ENCODE measurements at regions not wholly inside any gene's neighbourhood (a gene's known extent, or its start where the extent isn't known, plus 50 kb on each side); places are given as distances from the start of the nearest gene placed in this dataset.

- Histone ChIP-seq H3K4ac (ENCODE audit: low read depth, low read length) (no peak overlapping the region), H2BK12ac (ENCODE audit: insufficient read length, low read depth, low read length) (no peak overlapping the region), H3K79me1 (ENCODE audit: insufficient read depth, low read depth, low read length, poor library complexity, severe bottlenecking) (no peaks in the 10 kb centered on the region), H3K23me2 (ENCODE audit: insufficient read length, low read depth, low read length, poor library complexity, severe bottlenecking) (peaks cover 10% of the 10 kb centered on the region), H3K18ac (ENCODE audit: insufficient read length, low read depth, low read length) (no peak overlapping the region), H3K4me2 (ENCODE audit: insufficient read depth, insufficient read length, low read length) (no peak overlapping the region), H3K79me2 (ENCODE audit: insufficient read depth, low read length) (no peaks in the 10 kb centered on the region), H4K91ac (ENCODE audit: insufficient read length, low read depth, low read length) (no peak overlapping the region), H3K56ac (ENCODE audit: insufficient read length, low read depth, low read length) (no peak overlapping the region), H3K23ac (ENCODE audit: insufficient read length, low read depth, low read length) (no peak overlapping the region), H4K8ac (replicated peaks; ENCODE audit: insufficient read length, low read depth, low read length) (no peak overlapping the region), H3K9ac (ENCODE audit: extremely low read depth, insufficient read length, low read length) (no peak overlapping the region), H3T11ph (ENCODE audit: low read length) (no peak overlapping the region), H3K27ac (ENCODE audit: insufficient read length, low read depth, low read length) (peak overlapping the region; percentile 27), H3K27me3 (ENCODE audit: insufficient read depth, low read length) (no peaks in the 10 kb centered on the region), H2AFZ (ENCODE audit: low read length) (no peak overlapping the region), H4K20me1 (ENCODE audit: control insufficient read depth, insufficient read depth, insufficient read length) (no peaks in the 10 kb centered on the region), H3K4me1 (ENCODE audit: insufficient read depth, low read length) (peaks cover 20% of the 10 kb centered on the region), H3K14ac (ENCODE audit: insufficient read depth, low read length) (no peak overlapping the region), H2BK15ac (ENCODE audit: low read depth, low read length) (no peak overlapping the region), H4K5ac (ENCODE audit: insufficient read length, low read depth, low read length) (no peak overlapping the region), H2BK20ac (ENCODE audit: low read depth, low read length, poor library complexity, severe bottlenecking) (no peak overlapping the region), H3K9me3 (ENCODE audit: control insufficient read depth, low read depth, low read length) (no peaks in the 10 kb centered on the region), H2BK120ac (ENCODE audit: low read depth, low read length, poor library complexity, severe bottlenecking) (no peak overlapping the region), H2BK5ac (ENCODE audit: insufficient read length, low read length) (no peak overlapping the region), H2AK5ac (ENCODE audit: insufficient read length, low read length) (no peak overlapping the region)
- WGBS (ENCODE audit: extremely low coverage, insufficient read length, low lambda C conversion rate) = no CpG with 5 or more reads among the region's 5 CpGs
- Mint-ChIP-seq H3K27me3 (ENCODE audit: low read depth) (peaks cover 19% of the 10 kb centered on the region), H3K4me1 (peaks cover 45 to 51% of the 10 kb centered on the region in 2 experiments), H3K36me3 (ENCODE audit: insufficient read depth in 1 of 3, low read depth in 3 of 3) (no peaks in the 10 kb centered on the region; a peak in 1 of 7 replicates), H3K9me3 (no peaks in the 10 kb centered on the region; a peak in 1 of 5 replicates), H3K4me3 (no peak overlapping the region; a peak in 1 of 5 replicates), H3K27ac (peak overlapping the region in 2 of 3 experiments; percentile 45 to 60; a peak in 2 of 7 replicates)
- DNase-seq = no peak
- TF ChIP-seq CTCF (conservative IDR thresholded peaks at IDR 0.05) = no peak
Observed at GRCh38 chr9:107633406-107633805, 143.8 kb upstream of the KLF4 start.
